ENCODE measurements at regions not wholly inside any gene's neighbourhood (a gene's known extent, or its start where the extent isn't known, plus 50 kb on each side); places are given as distances from the start of the nearest gene placed in this dataset.
"Not testable (repeated sequence)": the region's sequence is repeated elsewhere in the genome, so short reads cannot be mapped to it uniquely, and the experiment has no call there.

DNA sequence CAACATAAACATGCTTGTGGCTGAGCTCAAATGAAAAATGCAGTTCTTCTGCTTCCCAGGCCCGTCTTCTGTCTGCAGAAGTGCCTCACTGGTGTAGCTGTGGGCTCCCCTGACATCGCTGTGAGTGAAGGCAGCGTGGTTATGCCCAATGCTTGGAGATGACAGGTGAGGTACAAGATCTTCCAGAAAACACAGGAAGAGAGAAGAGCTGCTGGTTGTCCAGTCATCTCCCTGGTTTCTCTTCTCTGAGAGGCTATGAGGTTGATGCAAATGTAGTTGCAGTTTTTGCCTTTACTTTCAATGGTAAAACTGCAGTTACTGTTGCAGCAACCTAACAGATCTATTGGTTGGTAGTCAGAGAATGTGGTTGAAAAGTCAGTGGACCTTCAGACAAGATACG lies 223.6 kb downstream of the GATA3 start:
- Histone ChIP-seq H3K4me3 (ENCODE audit: extremely low read depth, insufficient read depth, low read length, poor library complexity, severe bottlenecking) (no peak overlapping the region), H3K4me1 (ENCODE audit: control insufficient read depth, insufficient read depth, low read length, poor library complexity, severe bottlenecking) (no peaks in the 10 kb centered on the region), H3K36me3 (ENCODE audit: control insufficient read depth, insufficient read depth, low read length) (no peaks in the 10 kb centered on the region), H3K27ac (ENCODE audit: low read depth, low read length, severe bottlenecking) (no peak overlapping the region), H3K9me3 (ENCODE audit: control insufficient read depth, low read length) (no peaks in the 10 kb centered on the region)
- 94 to 96% methylated on average over 3 to 4 of the region's 4 CpGs for WGBS, 2 experiments (ENCODE audit: insufficient coverage in 2 of 2)

DNA sequence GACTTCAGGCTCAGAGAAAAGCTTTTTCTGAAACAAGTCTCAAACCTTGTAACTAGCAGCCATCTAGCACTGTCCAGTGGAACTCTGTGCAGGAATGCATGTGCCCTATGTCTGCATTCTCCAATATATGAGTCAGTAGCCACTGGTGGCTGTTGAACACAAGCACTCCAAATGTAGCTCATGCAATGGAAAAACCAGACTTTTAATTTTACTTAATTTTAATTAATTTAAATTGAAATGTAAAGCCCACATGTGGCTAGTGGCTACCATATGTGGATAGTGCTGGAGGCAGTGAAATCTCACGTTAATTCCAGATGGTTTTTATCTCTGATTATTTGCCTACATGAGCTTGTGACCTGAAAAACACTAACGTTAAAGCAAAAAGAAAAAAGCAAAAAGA lies 225.1 kb downstream of the GATA3 start:
- H3K27ac ChIP-seq (ENCODE audit: low read depth, low read length, severe bottlenecking): no peak overlapping the region
- 79 to 94% methylated on average over 1 to 2 of the region's 2 CpGs for WGBS, 2 experiments (ENCODE audit: insufficient coverage in 2 of 2)
- no peaks in the 10 kb centered on the region for H3K36me3 ChIP-seq (ENCODE audit: control insufficient read depth, insufficient read depth, low read length)
- H3K9me3 ChIP-seq (ENCODE audit: control insufficient read depth, low read length): no peaks in the 10 kb centered on the region
- H3K4me3 ChIP-seq (ENCODE audit: extremely low read depth, insufficient read depth, low read length, poor library complexity, severe bottlenecking): no peak overlapping the region
- no peaks in the 10 kb centered on the region for H3K4me1 ChIP-seq (ENCODE audit: control insufficient read depth, insufficient read depth, low read length, poor library complexity, severe bottlenecking)

DNA sequence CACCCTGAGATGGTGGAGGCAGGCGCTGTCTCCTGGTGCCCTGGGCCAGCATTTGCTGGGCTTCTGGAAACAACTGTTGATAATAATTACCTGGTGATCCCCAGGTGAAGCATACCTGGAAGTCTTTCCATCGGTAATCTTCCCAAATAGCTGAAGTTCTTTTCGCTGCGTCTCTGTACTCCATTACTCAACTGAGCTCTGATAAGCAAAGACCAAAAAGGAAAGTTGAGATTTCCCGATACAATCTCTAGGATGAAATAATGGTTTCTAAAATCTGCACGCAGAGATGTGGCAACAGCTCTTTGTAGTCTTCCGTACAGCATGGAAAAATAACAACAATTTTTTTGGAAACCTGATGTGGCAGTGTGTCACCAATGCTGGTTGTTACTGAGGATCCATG lies 226.5 kb downstream of the GATA3 start:
- H3K4me1 ChIP-seq (ENCODE audit: control insufficient read depth, insufficient read depth, low read length, poor library complexity, severe bottlenecking): no peaks in the 10 kb centered on the region
- no peak overlapping the region for H3K27ac ChIP-seq (ENCODE audit: low read depth, low read length, severe bottlenecking)
- no peaks in the 10 kb centered on the region for H3K9me3 ChIP-seq (ENCODE audit: control insufficient read depth, low read length)
- WGBS, 2 experiments (ENCODE audit: insufficient coverage in 2 of 2): 91 to 95% methylated on average over 6 to 7 of the region's 7 CpGs
- H3K36me3 ChIP-seq (ENCODE audit: control insufficient read depth, insufficient read depth, low read length): no peaks in the 10 kb centered on the region
- H3K4me3 ChIP-seq (ENCODE audit: extremely low read depth, insufficient read depth, low read length, poor library complexity, severe bottlenecking): no peak overlapping the region

DNA sequence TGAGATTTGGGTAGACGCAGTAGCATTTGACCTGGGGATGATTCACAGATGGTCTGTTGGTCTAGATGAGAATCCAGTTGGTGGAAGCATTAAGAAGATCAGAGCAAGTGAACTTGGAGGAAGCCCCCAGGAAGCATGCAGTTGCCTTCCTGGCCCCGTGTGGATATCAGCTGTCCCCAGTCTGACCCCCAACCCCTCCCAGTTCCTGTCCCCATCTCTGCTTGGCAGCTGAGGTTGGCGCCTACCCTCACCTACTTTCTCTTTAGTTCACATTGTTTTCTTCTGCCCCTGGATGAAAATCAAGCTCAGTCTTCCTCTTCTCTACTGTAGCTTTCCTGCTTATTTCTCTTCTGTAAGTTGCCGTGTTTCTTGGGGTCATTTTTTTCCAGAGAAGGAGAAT lies 227.9 kb downstream of the GATA3 start:
- Histone ChIP-seq H3K27ac (ENCODE audit: low read depth, low read length, severe bottlenecking) (no peak overlapping the region), H3K36me3 (ENCODE audit: control insufficient read depth, insufficient read depth, low read length) (no peaks in the 10 kb centered on the region), H3K9me3 (ENCODE audit: control insufficient read depth, low read length) (no peaks in the 10 kb centered on the region), H3K4me3 (ENCODE audit: extremely low read depth, insufficient read depth, low read length, poor library complexity, severe bottlenecking) (no peak overlapping the region), H3K4me1 (ENCODE audit: control insufficient read depth, insufficient read depth, low read length, poor library complexity, severe bottlenecking) (no peaks in the 10 kb centered on the region)
- 90 to 94% methylated on average over 1 to 2 of the region's 4 CpGs for WGBS, 2 experiments (ENCODE audit: insufficient coverage in 2 of 2)

DNA sequence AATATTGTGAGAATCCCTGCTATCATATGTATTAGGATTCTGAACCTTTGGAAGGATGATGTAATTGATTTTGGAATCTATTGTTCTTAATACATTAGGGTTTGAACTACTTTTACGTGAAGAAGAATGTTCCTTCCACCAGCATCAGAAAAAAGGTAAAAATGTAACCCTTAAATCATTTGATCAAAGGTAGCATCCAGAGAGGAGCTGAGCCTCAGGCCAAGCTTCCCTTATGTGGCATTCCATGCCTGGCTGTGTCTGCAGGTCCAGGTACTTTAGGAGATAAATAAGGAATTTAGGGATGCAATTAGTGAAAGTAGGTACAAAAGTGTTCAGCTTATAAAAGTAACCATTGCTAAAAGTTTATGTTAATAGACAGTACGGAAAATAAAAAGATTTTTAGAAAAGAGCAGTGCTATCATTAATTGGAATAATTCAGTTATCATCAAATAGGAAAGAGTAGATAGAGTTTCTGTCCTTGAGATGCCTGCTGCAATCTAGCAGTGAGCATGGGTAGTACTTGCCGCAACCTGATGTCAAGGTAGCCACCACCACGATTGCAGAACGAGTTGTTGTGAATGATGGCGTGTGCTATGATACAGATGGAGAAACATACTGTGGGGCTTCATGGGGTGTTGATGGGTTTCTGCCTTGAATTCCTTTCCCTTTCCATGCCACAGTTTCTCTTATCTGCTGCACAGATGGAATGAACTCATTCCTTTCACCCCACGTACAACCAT lies 228.8 kb downstream of the GATA3 start:
- WGBS, 2 experiments (ENCODE audit: insufficient coverage in 2 of 2): 90 to 100% methylated on average over 2 to 5 of the region's 7 CpGs

DNA sequence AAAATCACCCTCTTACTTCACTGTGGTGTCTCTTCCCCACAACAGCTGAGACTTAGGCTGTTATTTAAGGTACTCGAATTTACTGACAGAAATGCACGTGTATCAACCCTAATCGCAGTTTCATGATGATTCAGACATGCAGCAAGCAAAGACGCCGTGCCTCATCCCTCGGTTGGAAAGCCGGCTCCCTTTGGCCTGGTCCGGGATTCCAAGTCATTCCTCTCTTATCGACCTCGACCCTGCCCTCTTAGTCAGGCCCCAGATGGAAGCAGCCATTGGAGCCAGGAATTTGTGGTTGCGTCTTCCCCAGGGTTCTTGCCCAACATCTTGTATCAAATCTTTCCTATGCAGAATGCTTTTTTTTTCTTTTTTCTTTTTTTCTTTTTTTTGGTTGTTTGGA lies 229.5 kb downstream of the GATA3 start:
- 92 to 94% methylated on average over 10 to 11 of the region's 11 CpGs for WGBS, 2 experiments (ENCODE audit: insufficient coverage in 2 of 2)
- Histone ChIP-seq H3K27ac (ENCODE audit: low read depth, low read length, severe bottlenecking) (no peak overlapping the region), H3K36me3 (ENCODE audit: control insufficient read depth, insufficient read depth, low read length) (no peaks in the 10 kb centered on the region), H3K4me1 (ENCODE audit: control insufficient read depth, insufficient read depth, low read length, poor library complexity, severe bottlenecking) (no peaks in the 10 kb centered on the region), H3K4me3 (ENCODE audit: extremely low read depth, insufficient read depth, low read length, poor library complexity, severe bottlenecking) (no peak overlapping the region), H3K9me3 (ENCODE audit: control insufficient read depth, low read length) (no peaks in the 10 kb centered on the region)

More for the DNA sequence above, 228.8 kb downstream of the GATA3 start:
- Histone ChIP-seq H3K4me1 (ENCODE audit: control insufficient read depth, insufficient read depth, low read length, poor library complexity, severe bottlenecking) (no peaks in the 10 kb centered on the region), H3K4me3 (ENCODE audit: extremely low read depth, insufficient read depth, low read length, poor library complexity, severe bottlenecking) (no peak overlapping the region), H3K27ac (ENCODE audit: low read depth, low read length, severe bottlenecking) (no peak overlapping the region), H3K36me3 (ENCODE audit: control insufficient read depth, insufficient read depth, low read length) (no peaks in the 10 kb centered on the region), H3K9me3 (ENCODE audit: control insufficient read depth, low read length) (no peaks in the 10 kb centered on the region)

DNA sequence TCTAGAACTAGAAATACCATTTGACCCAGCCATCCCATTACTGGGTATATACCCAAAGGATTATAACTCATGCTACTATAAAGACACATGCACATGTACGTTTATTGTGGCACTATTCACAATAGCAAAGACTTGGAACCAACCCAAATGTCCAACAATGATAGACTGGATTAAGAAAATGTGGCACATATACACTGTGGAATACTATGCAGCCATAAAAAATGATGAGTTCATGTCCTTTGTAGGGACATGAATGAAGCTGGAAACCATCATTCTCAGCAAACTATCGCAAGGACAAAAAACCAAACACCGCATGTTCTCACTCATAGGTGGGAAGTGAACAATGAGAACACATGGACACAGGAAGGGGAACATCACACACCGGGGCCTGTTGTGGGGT lies 231.5 kb downstream of the GATA3 start:
- H3K27ac ChIP-seq (ENCODE audit: low read depth, low read length, severe bottlenecking); H3K4me3 ChIP-seq (ENCODE audit: extremely low read depth, insufficient read depth, low read length, poor library complexity, severe bottlenecking): not testable (repeated sequence)
- no CpG with 5 or more reads among the region's 4 CpGs for WGBS, 2 experiments (ENCODE audit: insufficient coverage in 2 of 2)

DNA sequence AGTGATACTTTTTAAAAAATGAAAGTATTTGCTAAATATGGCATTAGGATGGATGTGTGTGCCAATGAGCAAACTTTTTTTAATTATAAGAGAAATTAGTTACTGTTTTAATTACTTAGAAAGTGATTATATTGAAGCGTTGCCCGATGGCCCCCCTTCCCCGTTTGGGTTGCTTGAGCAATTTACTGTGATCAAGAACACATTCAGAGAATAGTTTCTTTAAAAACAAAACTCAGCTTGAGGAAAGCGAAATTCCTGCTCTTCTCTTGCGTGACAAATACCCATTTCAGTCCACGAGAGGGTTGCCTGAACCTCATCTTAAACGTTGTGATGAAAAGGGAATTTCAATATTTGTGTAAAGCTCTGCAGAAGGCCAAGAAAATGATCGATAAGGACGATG lies 234.1 kb downstream of the GATA3 start:
- 89 to 90% methylated on average over 6 of the region's 9 CpGs for WGBS, 2 experiments (ENCODE audit: insufficient coverage in 2 of 2)

More for the DNA sequence above, 231.5 kb downstream of the GATA3 start:
- H3K36me3 ChIP-seq (ENCODE audit: control insufficient read depth, insufficient read depth, low read length); H3K9me3 ChIP-seq (ENCODE audit: control insufficient read depth, low read length); H3K4me1 ChIP-seq (ENCODE audit: control insufficient read depth, insufficient read depth, low read length, poor library complexity, severe bottlenecking): not testable (repeated sequence)

DNA sequence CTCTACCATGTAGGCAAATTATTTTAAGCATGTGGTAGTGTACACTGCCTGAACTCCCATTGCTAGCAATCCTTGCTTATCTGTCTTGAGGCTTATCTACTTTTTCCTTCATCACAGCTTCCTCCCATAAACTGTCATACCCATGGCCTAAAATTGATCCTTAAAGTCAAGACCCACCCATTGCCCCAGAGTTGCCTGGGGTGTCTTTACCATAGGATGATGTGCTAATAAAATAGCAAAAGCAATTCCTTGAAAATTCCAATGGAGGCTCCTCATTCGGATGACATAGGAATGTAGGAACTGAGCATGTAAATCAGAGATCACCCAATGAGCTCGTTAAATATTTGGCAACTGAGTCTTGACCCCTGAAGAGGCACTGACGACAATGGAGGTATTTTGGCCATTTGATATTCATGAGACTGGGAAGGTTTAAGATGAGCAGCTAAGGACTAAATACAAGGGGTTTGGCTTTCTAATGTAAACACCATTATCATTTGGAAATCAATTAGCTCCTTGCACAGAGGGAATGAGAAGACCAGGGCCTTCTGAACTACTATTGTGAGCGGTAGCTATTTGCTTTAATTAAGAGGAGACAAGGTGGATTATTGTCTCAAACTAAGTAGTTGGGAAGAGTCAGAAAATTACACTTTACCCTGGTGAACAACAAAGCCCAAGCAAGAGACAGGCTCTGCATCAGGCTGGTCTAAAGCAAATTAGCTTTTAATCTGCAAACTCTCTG lies 234.9 kb downstream of the GATA3 start:
- 56 to 61% methylated on average over 3 to 4 of the region's 4 CpGs for WGBS, 2 experiments (ENCODE audit: insufficient coverage in 2 of 2)
- Histone ChIP-seq H3K9me3 (ENCODE audit: control insufficient read depth, low read length) (no peaks in the 10 kb centered on the region), H3K4me3 (ENCODE audit: extremely low read depth, insufficient read depth, low read length, poor library complexity, severe bottlenecking) (no peak overlapping the region), H3K36me3 (ENCODE audit: control insufficient read depth, insufficient read depth, low read length) (no peaks in the 10 kb centered on the region), H3K27ac (ENCODE audit: low read depth, low read length, severe bottlenecking) (no peak overlapping the region), H3K4me1 (ENCODE audit: control insufficient read depth, insufficient read depth, low read length, poor library complexity, severe bottlenecking) (peaks cover 4% of the 10 kb centered on the region)

More for the DNA sequence above, 234.1 kb downstream of the GATA3 start:
- no peaks in the 10 kb centered on the region for H3K36me3 ChIP-seq (ENCODE audit: control insufficient read depth, insufficient read depth, low read length)
- H3K4me3 ChIP-seq (ENCODE audit: extremely low read depth, insufficient read depth, low read length, poor library complexity, severe bottlenecking): no peak overlapping the region
- H3K27ac ChIP-seq (ENCODE audit: low read depth, low read length, severe bottlenecking): no peak overlapping the region
- no peaks in the 10 kb centered on the region for H3K9me3 ChIP-seq (ENCODE audit: control insufficient read depth, low read length)
- peaks cover 4% of the 10 kb centered on the region for H3K4me1 ChIP-seq (ENCODE audit: control insufficient read depth, insufficient read depth, low read length, poor library complexity, severe bottlenecking)

DNA sequence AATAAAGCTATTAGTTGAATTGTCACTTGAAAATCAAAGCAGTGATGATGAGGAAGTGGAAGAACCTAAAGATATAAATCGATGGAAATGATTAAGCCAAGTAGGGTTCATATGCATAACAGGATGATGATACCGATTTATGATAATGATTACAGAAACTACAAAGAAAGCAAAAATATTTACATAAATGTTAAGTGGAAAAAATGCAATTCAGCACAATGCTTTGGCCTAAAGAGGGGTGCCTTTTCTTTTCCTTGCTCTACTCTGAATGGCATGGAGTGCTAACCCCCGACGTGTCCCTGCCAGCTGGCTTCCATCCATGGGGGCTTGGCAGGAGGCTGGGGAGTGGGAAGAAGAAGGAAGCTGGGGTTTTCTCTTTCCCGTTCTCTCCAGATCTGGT lies 240.3 kb downstream of the GATA3 start:
- no peaks in the 10 kb centered on the region for H3K36me3 ChIP-seq (ENCODE audit: control insufficient read depth, insufficient read depth, low read length)
- WGBS, 2 experiments (ENCODE audit: insufficient coverage in 2 of 2): 100% methylated on average over 1 of the region's 5 CpGs; no CpG with 5 or more reads in 1 of the 2 experiments
- no peak overlapping the region for H3K4me3 ChIP-seq (ENCODE audit: extremely low read depth, insufficient read depth, low read length, poor library complexity, severe bottlenecking)
- H3K9me3 ChIP-seq (ENCODE audit: control insufficient read depth, low read length): no peaks in the 10 kb centered on the region
- no peaks in the 10 kb centered on the region for H3K4me1 ChIP-seq (ENCODE audit: control insufficient read depth, insufficient read depth, low read length, poor library complexity, severe bottlenecking)
- no peak overlapping the region for H3K27ac ChIP-seq (ENCODE audit: low read depth, low read length, severe bottlenecking)

DNA sequence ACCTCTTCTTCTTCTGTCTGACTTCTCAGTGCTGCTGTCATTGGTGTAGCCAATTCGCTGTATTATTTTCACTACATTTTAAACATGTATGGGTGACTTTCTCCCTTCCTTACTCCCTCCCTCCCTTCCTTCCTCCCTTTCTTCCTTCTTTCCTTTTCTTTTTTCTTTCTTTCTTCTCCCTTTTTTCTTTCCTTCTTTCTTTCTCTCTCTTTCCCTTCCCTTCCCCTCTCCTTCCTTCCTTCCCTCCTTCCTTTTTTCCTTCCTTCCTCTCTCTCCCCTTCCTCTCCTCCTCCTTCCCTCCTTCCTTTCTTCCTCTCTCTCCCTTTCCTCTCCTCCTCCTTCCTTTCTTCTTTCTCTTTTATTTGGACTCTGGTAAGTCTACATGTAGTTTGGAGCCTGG lies 240.8 kb downstream of the GATA3 start:
- H3K4me1 ChIP-seq (ENCODE audit: control insufficient read depth, insufficient read depth, low read length, poor library complexity, severe bottlenecking): no peaks in the 10 kb centered on the region
- no peaks in the 10 kb centered on the region for H3K36me3 ChIP-seq (ENCODE audit: control insufficient read depth, insufficient read depth, low read length)
- H3K27ac ChIP-seq (ENCODE audit: low read depth, low read length, severe bottlenecking): no peak overlapping the region
- H3K9me3 ChIP-seq (ENCODE audit: control insufficient read depth, low read length): no peaks in the 10 kb centered on the region
- 83% methylated on average over 1 of the region's 1 CpG; no CpG with 5 or more reads in 1 of the 2 experiments for WGBS, 2 experiments (ENCODE audit: insufficient coverage in 2 of 2)
- H3K4me3 ChIP-seq (ENCODE audit: extremely low read depth, insufficient read depth, low read length, poor library complexity, severe bottlenecking): no peak overlapping the region
